SHP77 treated with DMSO at 0.1 percent for 48 hours (cell line): ENCODE measurements at regions not wholly inside any gene's neighbourhood (a gene's known extent, or its start where the extent isn't known, plus 50 kb on each side); places are given as distances from the start of the nearest gene placed in this dataset.

Experiments
- DNase-seq: peaks from one replicate; lab custom pipeline; 2025; lab: John Stamatoyannopoulos, UW

DNA sequence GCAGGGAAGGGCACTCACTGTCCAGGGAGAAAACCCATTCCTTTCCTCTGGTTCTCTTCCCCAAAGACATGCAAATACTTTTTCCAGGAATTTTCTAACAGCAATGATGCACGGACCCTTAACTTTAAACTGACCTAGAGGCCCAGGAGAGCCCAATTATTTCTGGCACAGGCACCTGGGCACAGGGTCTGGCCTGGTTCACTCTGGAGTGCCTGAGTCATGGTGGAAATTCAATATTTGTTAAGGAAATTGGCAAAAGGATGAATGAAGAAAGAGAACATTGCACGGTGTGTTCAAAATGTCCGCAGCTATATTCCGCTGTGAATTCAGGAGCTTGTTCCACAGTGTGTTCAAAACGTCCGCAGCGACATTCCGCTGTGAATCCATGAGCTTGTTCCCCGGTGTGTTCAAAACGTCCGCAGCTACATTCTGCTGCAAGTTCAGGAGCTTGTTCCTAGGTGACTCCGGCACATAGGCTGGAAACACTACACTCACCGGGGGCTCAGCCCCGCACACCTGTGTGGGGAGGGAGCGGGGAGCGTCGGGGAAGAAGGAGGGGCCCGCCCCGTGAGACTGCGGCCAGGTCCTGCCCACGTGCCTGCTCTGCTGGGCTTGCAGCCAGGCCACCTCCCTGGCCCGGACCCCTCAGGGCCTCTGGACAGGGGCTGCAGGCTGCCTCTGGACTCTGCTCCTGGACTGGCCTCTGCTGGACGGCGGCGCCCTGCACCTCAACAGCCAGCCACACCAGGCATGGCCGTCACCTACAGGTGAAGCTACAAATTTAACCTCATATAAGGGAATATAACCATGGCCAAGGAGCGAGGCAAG lies 72.0 kb upstream of the FAM20C start:
- DNase-seq = no peak

DNA sequence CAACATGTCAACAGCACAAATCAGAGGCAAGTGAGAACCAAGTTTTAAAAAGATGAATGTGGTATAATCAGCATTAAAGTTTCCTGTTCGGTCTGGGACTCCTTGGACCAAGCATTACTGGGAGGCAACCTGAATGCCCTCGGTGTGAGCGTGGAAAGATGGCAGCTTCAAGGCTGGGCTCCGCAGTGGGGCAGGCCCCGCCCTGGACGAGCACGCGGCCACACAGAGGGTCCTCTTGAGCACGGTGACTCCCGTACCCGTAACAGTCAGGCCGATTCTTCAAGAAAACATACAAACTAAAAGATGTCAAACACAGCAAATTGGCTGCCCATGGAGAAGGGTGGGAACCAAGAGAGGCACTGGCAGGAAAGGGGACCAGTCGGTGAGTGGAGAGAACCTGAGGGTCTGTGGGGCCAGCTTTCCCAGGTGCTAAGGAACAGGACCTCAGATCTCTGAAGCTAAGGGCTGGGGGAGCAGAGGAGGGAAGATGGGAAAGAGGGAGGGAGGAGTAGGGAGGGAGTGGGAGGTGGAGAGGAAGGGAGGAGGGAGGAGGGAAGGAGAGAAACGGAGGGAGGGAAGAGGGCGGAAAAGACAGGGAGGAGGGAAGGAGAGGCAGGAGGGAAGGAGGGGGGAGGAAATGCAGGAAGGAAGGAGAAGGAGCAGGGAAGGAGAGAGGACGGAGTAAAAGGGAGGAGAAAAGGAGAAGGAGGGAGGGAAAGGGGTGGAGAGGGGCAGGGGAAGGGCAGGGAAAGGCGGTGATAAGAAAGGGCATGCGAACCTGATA lies 71.2 kb upstream of the FAM20C start:
- no peak for DNase-seq

DNA sequence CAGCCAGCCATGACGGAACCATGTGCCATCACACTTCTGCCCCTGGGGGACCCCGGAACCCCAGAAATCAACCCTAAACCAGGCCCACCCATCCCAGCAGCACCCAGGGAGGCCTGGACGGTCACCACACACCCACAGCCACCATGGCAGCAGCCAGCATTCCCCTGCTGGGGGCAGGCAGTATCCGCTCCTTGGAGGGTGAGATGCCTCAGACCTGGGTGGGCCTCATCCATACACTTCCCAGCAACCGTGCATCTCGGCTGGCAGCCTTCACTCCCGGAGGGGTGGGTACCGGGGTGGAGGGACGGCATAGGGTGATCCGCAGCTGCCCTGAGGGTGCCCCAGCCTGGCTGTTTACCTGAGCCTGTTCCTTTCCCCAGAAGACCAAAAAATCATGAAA lies 69.1 kb upstream of the FAM20C start:
- no peak for DNase-seq

DNA sequence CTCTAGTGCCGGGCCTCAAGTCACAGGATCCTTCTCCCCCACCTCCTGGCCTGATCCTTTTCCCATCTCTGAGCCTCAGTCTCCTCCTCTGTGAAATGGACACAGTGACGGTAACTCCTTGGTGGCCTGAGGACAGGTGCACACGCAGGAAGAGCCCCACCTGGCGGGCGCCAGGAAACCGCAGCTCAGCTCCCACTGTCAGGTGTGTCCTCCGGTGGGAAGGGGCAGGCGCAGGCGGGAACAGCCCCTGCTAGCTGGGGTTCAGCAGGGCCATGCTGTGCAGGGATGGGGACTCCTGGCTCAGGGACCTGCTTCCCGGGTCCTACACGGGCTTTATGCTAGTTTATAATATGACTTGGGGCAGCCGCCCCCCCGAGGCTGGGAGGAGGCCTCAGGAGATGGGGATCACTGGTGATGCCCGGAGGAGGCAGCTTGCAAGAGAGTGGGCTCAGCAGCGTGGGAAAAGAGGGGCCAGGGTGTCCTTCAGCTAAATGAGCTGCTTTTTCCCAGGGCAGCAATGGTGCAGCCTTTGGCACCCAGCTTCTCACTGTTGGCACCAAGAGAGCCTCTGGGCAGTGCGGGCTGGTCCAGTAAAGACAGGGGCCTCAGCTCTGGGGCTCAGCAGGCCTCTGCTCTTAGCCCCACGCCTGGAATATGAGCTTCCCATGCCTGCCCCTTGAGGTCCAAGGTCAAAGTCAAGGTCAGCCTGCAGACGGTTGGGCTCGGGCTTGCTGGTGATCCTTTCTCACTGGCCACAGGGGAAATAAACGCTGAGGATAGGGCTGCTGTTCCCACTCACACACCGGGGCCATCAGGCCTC lies 68.0 kb upstream of the FAM20C start:
- no peak for DNase-seq

DNA sequence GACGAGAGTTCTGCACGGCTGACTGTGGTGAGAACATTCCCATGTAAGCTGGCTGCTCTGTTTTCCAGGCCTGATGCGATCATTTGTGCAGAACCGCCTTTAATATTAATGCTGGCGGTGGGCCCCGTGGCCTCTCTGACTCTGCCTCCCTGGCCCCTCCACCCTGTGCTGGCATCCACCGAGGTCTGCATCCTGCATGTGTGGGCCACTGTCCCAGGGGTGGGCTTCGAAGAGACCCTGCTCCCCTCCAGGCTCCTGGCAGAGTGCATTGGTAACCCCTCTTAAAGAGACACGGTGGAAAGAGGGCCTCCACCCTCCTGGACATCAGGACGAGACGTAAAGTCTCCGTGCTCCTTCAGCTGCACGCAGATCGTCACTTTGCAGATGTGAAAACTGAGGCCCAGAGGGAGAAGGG lies 67.3 kb upstream of the FAM20C start:
- DNase-seq = no peak

DNA sequence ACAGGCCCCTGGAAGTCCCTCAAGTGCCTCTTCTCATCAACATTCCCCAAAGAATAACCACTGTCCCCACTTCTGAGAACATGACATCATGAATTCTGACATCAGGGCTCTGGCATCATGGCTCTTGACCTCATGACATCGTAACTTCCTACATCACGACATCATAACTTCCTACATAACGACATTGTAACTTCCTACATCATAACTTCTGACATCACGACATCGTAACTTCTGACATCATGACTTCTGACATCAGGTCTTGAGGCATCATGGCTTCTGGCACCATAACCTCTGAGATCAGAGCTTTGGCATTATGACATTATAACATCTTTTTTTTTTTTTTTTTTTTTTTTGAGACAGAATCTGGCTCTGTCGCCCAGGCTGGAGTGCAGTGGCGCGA lies 66.7 kb upstream of the FAM20C start:
- DNase-seq = no peak

DNA sequence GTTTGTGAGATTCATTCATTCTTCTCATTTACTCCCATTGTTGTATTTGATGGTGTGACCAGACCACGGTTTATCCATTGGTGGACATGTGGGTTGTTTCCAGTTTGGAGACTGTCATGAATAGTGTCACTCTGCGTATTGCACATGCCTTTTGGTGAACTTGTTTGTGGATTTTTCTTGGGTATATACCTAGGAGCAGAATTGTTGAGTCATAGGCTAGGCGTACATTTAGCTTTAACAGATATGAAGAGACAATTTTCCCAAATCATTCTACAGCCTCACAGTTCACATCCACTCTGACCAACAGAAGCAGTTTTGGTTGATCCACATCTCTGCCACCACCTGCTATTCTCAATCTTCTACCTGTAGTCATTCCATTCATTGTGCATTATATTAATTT lies 66.0 kb upstream of the FAM20C start:
- no peak for DNase-seq

DNA sequence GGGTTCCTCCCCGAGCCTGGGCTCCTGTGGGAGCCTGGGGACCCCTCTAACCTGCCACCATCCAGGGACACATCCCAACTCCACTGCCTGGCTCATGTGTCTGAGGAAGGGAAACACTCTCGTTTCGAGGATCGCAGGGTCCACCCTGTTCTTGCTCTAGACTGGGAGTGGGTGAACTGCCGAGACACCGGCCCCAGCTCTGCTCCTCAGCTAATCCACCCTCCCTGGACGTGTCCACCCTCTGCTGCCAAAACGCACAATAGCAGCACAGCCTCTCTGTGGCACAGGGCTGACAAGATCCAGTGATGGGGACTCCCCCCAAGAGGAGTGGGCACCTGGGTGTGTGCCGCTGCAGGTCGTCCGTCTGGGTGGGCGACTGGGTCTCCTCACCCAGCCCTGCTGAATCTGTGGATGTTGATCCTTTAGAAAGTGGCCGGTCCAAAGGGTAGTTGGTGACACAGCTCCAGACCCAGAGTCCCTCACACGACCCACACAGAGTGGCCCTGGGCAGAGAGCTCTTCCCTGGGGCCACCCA lies 65.2 kb upstream of the FAM20C start:
- no peak for DNase-seq

DNA sequence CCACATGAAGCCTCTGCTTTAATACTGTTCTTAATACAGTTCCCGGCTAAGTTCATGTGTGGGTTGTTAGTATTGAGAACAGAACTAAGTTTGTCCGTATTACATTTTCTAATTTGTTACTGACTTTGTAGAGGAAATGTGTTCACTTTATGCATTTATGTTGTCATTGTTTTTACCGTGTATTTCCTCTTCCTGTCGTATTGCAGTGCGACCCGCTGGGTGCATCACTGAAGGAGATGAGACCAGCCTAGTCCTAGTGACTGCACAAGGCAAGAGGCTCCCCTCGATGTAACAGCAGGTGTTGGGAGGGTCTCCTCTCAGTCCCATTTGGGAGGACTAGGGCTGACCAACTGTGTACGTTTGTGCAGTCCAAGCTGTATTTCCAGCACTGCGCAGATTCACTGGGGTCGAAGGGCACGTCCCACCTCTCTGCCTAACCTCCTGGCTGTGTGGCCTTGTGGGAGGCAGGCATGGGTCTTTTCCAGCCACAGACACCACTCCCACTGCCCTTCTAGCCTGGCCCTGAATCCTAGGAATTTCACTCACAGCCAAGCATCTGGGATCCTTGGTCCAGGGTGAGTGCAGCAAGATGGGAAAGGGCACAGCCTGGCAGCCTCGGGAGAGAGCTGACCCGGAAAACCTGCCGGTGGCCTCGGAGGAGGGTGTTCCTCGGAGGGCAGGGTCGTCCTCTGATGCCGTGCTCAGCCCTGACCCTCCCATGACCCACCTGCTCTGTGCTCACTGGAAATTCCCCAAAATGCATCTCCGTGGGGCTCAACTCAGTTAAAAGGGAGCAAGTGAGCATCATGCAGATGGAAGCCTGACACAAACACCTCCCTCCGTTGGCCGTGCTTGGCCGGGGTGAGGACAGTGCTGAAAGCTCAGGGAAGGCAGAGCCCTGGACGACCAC lies 63.9 kb upstream of the FAM20C start:
- DNase-seq = no peak

DNA sequence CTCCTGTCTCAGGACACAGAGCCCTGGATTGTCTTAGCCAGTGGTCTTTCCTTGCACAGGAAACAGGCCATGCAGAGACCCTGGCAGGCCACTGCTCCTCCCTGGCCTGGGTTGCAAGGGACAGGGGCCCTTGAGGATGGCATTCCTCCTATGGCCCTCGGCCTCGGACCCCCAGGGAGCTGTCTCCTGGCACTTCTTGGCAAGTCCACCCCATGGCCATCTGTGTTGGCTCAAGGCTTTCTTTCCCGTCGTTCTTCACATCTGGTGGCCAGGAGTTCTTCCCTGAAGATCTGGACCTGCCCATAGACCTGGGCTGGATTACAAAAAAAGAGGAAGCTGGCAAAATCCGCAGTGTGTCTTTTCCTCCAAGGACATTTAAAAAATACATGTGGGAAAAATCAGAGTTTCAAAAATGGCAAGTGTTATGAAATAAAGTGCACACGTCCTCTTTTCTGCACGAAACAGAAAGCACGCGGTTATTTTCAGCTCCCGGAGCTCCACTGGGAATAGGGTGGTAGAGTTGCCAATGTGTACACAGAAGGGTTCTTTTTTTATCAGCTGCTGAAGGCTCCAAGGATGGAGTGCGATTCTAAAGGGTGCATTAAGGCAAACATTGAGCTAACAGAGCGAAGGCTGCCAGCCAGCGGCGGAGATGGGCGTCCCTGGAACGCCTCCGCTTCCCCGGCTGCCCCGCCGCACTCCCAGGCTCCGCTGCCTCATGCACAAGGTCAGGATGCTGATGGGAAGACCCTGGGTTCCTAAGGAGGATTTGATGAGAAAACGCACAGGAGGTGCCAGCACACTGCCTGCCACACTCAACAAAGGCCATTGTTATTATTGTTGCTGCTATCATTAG lies 62.8 kb upstream of the FAM20C start:
- no peak for DNase-seq

DNA sequence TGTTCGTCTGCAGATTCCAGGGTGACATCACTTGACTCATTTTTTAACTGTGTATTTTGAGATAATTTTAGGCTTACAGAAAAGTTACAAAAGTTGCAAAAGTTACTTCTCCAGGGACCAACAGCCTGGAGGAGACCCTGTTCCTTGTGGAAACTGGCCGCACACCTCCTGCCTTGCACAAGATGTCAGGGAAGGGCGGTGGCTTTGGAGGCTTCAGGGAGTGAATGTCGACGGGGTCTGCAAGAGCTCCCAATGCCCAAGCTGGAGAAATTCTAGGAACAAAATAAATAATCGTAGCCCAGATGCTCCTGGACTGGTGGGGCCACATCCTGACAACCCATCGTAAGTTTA lies 62.2 kb upstream of the FAM20C start:
- no peak for DNase-seq

DNA sequence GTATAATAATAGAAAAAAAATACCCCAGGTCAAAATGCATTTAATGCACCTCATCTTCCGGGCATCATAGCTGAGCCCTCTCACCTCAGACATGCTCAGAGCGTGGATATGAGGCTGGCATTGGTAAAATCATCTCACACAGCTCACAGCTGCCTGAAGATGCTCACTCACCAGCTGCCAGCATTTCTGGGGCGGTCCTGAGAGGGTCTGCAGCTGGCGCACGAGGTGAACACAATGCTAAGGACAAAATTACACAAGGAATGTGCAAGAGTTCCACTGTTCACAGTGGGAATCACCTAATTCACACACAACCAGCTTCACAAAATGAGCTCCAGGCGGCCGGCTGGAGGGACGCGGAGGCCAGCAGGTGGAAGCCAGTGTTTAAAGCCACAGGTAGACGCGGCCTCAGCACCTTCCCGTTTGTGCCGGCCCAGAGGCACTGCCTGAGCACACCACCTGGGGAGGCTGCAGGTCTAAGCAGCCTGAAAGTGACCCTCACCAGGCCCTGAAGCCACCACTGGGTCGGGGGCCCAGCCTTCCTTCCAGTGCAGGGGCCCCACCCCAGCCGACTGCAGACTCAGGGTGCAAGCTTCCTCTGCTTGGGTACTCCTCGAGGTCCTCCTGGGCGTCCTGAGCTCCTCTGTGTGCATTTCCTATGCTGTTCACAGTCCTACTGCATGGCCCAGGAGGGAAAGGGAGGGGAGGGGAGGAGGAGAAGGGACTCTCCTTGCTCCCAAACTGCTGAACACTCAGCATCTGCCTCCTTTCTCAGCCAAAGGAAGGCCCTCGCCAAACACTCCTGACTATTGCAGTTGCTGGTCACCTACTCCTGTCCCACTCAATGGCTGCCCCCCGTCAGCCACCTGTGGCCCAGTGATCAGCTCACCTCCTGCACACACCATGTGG lies 61.2 kb upstream of the FAM20C start:
- no peak for DNase-seq

DNA sequence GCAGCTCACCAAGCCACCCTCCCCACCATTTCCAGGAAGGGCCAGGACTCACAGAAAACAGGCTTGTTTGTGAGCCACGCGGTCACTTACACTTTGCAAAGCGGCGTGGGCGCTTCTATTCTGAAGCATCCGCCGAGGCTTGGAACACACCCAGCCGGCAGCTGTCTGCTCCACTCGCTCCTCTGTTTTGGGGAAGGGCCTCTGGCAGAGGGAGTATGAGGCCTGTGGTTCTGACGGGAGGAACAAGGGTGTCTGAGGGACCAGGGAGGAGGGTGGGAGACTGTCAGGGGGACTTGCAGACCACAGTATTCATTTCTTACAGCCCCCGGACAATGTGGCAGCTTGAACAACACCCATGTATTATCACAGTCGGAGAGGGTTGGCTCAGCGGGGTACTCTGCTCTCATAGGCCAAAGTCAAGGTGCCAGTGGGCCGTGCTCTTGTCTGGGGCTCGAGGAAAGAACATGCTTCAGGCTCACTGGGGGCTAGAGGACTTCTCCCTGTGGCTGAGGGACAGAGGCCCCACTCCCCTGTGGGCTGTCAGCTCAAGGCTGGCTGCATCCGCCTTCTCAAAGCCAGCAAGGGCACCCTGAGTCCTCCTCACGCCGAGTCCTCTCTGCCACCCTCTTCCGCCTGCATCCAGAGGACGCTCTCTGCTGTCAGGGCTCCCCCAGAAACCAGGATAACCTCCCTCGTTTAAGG lies 60.4 kb upstream of the FAM20C start:
- no peak for DNase-seq

DNA sequence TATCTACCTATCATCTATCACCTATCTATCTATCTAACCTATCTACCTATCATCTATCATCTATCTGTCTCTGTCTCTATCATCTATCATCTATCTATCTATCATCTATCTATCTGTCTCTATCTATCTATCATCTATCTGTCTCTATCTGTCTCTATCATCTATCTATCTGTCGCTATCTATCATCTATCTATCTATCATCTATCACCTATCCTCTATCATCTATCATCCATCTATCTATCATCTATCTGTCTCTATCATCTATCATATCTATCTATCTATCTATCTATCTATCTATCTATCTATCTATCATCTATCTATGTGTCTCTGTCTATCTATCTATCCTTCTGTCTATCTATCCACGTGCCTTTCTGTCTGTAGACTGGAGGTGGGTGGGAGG lies 59.5 kb upstream of the FAM20C start:
- DNase-seq = no peak

DNA sequence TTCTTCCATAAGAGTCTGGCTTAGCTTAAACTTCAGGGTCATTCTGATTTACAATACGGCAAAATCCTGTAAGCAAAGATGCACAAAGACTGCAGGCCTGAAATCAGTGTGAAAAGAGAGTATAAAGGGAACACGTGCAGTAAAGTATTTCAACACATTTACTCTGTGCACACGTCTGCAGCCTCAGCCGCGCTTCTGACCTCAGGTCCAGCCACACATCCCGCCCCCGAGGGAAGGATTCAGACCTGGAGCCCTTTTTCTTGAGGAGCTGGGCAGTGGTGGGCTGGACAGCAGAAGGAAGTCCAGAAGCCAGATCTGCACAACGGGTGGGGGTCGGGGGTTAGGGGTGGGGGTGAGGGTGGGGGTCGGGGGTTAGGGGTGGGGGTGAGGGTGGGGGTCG lies 58.9 kb upstream of the FAM20C start:
- no peak for DNase-seq

DNA sequence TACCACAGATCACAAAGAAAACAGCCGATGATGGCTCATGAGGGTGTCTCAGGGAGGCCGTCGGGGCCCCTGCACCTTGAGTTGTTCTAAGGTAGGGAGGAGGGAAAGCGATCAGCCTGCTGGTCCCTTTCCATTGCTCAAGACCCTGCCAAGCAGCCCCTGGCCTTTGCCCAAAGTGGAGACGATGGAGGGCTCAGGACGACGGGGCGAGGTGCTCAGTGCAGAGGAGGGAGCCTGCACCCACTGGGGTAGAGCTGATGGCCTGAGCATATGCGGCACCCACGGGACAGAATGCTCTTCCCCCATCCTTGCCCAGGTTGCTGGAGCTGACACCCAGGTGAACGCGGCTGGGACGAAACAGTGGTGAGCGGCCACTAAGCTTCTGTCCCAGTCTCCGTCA lies 58.3 kb upstream of the FAM20C start:
- DNase-seq = no peak

DNA sequence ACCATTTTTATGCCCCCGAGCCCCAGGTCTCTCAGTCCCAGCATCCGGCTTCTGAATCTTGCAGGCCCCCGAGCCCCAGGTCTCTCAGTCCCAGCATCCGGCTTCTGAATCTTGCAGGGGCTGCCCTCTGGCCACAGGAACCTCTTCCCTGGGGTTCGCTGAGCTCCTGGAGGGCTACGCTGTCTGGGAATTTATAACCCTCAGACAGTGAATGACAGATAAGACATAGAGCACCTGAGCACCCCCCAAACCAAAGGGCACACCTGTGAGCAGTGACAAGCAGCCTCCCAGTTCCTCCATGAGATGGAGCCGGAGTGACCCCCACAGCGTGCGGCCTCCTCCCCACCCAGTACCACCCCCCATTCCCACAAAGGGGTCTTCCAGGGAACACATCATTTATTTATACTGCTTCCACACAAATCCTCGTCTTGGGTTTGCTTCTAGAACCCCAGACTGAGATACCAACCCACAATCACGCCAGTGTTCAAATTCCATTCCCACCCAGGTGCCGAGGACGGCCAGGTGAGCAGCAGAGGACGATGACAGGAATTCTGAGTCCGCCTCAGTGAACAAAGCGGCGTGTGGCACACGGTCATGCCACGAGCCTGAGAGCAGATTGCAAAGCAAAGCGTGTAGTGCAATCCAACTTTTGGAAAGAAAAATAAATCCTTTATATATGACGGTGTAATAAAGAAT lies 57.7 kb upstream of the FAM20C start:
- DNase-seq = no peak

DNA sequence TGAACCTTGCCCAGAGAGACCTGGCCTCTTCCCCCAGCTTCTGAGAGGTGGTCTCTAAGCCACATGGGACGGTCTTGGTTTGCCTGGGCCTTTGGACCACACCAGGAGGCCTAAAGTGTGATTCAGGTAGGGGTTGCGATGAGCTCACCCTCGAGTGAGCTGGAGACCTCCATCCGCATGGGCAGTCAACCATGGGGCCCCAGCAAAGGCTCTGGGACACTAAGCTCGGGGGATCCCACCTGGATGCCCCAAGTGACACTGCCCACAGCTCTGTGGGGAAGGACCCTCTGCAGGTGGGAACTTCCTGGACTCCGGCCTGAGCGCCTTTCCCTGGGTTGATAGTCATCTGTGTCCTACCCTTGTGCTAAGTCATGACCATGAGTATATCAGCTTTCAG lies 57.1 kb upstream of the FAM20C start:
- DNase-seq = no peak
